GM19438 (cell line): ENCODE measurements at regions not wholly inside any gene's neighbourhood (a gene's known extent, or its start where the extent isn't known, plus 50 kb on each side); places are given as distances from the start of the nearest gene placed in this dataset.

ENCODE experiments used
- ATAC-seq: cut with Tn5 transposase; IDR thresholded peaks from one replicate; pipeline ENCODE4 v1.9.1; 2021; ENCODE audit warnings: low read depth; ENCODE audit not compliant: unreplicated experiment

DNA sequence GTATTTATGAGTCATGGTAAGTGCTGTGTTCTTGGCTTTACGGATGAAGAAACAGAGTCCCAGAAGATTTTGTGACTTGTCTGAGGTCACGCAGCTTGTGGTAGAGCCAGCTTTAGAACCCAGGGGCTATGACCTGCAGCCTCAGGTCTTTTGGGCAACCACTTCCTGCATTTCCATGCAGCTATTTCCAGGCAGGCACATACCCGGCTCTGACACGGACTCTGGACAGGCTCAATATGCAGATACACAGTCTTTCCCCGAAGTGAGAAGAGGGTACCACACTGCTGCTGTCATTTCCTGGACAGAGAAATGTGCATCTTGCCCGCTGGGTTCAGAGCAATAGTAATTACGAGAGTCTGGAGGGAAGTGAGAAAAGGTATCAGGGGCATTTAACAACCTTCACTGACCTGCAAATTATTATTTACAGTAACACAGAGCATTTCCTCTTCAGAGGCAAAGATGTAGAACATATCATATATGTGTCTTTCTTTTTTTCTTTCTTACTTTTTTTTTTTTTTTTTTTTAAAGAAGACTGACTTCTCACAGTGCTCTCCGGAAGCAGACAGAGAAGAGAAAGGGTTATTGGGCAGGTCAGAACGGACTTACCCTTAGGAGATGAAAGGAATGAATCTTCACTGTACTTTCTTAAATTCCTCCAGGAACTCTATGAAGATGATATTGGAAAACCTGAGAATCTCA lies 185.1 kb downstream of the CLIC5 start:
- peak; percentile 94 for ATAC-seq

DNA sequence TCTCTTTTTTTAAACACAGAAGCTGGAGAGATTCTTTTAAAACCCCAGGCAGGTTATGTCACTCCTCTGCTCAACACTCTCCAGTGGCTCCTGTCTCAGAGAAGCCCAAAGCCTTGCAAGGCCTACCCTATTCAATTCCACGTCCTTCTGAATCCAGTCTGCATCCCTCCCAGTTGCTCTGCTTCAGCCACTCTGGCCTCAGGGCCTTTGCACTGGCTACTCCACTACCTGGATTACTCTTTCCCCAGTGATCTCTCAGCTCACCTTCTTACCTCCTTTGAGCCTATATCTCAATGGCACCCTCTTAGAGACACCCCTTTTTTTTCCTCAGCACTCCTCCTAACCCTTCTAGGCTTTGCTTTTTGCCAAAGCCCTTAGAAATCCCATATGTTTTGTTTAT lies 185.8 kb downstream of the CLIC5 start:
- no peak for ATAC-seq

DNA sequence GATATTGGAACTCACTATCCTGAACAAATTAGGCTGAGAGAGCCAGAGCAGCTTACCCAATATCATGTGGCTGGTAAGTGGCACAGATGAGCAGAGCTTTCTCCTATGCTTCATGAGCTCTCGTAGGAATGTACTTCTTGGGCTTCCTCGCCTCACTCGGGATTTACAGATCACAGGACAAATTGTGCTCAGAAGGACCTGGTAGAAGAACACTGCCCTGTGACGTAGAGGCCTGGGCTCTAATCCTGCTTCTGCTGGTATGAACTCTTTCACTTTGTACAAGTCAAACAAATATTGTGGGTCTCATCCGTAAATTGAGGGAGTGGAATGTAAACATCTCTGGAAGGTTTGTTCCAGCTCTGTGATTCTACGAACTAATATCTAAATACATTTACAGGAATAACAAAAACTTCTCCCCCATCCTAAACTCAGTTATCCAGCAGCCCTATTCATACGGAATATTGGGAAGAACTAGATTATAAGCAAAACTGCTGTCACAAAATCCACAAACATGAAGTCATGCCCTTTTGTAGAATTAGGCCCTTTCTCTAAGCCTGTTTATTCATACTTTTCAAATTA lies 187.6 kb downstream of the CLIC5 start:
- no peak for ATAC-seq

DNA sequence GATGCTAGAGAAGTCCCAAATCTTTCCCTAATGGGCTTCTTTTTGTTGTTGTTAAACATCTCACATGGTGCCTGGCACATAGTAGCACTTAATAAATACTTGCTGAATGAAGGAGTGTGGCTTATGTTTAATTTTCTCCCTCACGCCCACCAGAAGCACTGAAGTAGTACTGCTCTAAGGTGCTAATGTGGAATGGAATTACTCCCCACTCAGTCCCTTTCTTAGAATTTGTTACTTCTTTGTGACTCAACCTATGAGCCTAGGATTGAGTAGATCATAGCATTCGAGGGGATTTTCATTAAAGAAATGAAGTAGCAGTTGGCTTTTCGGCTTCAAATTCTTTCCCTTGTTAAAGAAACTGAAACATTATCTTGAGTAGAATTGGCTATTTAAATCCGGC lies 192.8 kb downstream of the CLIC5 start:
- ATAC-seq: no peak

DNA sequence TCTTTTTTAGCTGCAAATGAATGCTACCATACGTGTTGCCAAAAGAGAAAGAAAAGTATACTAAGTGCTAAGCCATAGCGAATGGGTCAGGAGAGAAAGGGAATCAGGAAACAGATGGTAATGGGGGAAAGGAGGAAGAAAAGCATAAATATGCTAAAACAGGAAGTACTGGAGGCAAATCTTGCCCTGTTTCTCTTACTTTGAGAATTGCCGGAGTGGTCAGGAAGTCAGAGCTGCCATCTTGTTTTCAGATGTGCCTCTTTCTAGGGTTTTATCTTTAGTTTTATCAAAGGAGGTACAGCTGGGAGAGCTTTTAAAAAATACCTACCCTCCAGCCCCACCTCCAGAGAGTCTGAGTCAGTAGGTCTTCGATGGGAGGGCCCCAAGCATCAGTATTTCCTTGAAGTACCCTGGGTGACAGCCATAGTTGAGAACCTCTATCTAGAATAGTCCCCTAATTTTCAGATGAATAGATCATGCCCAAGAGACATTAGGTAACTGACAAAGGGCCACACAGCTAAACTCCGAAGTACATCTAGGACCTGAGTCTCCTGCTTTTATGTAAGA lies 193.3 kb downstream of the CLIC5 start:
- no peak for ATAC-seq

DNA sequence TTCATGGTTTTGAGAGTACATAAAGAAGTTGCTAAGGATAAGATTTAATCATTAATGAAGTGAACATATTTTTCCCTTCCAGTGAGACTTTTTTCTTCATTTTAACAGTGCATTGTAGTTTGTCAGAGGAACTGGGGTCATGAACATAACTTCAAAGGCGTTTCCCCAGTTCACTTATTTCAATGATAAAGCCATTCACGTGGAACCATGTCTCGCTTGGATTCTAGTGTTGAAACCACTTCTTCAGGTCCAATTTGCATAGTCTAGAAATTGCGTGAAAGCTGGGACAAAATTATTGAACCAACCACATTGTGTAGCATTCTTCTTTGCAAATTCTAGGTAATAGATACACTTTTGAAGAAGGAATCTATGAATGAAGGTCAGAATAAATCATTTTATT lies 197.0 kb downstream of the CLIC5 start:
- ATAC-seq: no peak

DNA sequence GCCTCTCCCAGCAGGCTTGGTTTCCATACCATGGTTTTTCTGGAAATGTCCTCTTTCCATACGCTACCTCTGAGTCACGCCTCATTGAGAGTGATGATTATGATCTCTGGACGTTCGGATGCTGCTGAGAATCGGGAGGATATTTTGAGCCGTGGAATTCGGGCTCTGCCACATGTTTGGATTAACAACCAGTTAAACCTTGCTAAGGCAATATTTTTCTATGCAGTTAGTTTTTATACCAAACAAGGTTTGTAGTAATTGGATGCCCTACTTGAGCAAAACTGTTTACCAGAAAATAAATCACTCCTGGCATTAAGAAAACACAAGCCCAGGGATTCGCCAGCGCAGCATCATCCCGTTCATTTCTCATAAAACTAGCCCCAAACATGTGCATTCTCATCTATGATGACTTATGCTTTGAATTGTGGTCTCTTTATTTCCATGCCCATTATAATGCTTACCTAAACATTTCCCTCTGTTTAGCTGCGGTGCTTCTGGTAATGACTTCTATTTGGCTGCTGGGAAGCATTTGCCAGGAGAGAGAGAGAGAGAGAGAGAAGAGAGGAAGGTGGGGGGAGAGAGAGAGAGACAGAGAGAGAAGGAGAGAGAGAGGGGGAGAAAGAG lies 198.9 kb downstream of the CLIC5 start:
- ATAC-seq: no peak

DNA sequence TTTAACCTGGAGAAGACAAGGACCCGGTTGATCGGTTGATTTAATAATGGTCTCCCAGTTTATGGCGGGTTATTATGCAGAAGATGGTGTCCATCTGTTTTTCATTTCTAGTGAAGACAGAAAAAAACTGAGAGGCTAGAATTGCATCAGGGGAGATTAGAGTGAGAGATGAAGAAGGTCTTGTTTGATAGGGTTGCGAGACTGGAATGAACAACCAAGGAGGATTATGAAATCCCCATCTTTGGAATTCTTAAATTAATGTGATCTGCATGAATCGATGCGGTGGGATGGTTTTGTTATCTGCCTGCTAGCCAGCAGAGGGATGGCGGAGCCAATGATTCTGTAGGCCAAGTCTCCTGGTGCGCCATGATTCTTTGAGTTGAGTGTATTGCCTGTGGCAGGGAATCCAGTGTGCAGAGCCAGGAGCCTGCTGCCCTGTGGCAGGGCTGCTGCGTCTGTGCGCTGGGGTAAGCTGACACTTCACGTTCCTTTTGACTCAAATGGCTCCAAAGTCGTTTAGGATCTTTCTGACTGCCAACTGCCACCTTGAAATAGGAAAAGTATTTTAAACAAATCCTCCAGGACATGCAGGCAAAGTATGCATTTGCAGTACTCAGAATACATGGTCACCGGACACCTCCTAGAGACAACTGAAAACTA lies 200.1 kb downstream of the CLIC5 start:
- ATAC-seq: no peak

DNA sequence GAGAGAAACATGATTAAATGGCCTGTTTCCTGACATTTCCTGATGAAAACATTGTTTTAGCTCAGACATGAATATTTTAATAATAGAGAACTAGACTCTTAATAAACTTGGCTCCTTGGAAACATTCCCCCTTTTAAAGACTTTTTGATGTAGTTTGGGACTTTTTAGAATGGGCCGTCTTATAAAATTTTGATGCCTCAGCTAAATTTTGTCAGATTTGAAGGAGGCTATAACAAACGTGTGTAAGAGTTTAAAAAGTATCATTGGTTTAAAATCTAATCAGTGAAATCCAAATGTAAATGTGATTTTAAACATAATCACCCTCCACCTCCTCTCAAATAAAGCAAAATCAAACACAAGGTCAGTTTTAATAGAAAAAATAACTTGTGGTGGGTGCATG lies 200.9 kb downstream of the CLIC5 start:
- ATAC-seq: no peak

DNA sequence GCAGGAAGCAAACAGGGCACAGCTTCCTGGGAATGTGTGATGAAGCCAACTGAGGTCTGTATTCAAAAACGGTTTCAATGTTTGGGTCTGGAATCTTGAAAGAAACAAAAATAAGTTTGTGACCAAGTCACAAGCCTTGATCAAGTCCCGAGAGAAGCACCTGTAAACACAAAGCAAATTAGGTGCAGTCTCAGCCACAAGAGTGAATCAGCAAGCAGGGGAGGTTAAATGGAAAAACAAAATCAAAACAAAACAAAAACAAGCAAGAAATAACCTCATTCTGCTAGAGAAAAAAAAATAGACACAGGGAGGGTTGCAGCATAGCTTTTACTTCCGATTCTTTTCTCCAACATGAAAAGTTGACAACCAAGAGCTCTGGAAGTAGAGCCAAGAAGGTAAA lies 201.7 kb downstream of the CLIC5 start:
- no peak for ATAC-seq

DNA sequence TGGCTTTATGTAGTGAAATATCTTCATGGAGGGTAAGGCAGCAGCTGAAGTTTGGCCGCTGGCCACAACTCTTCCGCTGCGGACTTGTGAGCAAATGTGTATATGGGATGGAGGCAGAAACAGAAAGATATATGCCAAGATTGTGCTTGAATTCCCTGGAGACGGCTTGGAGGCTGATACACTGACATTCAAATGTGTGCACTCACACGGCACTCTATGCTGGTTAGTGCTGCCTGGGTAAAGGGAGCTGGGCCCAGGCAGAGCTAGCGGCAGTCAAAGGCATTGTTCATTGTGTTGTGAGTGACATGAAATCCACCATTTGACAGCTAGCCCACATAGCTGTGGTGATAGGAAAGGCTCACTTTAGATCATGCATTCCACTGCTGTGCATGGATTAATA lies 202.7 kb downstream of the CLIC5 start:
- ATAC-seq: no peak

DNA sequence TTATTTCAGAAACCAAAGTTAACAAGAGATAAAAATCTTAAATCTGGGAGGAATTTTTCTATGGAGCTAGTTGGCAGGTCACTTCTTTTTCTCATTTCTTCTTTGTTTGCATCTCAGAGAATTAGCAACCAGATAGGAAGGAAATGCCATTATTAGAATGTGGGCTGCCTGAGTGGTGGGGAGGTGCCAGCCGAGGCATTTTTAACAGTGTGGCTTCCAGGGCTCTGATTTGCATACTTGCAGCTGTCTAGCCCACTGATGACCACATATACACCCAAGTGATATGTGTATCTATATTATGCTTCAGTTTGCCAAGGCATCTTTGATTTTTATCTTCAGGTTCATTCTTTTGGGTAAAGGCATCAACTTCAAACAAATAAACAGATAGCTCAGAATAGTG lies 206.7 kb downstream of the CLIC5 start:
- no peak for ATAC-seq

DNA sequence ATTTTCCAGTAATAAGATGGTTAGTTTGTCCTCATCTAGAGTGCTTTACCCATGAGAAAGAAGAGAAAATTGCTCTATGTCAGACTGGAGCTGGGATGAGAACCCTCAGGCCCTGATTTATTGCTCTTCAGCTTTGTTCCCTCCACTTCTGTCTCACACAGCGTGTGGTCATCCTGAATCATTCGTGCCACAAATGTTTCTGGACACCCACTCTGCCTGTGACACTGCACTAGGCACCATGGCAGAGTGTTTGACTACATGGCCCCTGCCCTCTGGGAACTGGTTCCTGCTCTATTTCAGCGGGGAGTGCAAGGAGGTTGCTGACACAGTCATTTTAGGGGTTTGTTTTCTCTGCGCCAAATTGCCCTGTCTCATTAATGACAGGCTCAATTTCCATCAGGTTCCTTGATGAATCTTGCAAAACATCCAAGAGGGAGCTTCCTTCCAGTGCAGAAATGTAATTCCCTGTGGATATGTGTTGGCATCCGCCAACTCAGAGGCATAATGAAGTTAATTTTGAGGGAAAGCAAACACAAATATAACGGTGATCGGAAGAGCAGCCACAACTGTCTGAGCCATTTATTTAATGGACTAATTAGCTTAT lies 207.5 kb downstream of the CLIC5 start:
- no peak for ATAC-seq

DNA sequence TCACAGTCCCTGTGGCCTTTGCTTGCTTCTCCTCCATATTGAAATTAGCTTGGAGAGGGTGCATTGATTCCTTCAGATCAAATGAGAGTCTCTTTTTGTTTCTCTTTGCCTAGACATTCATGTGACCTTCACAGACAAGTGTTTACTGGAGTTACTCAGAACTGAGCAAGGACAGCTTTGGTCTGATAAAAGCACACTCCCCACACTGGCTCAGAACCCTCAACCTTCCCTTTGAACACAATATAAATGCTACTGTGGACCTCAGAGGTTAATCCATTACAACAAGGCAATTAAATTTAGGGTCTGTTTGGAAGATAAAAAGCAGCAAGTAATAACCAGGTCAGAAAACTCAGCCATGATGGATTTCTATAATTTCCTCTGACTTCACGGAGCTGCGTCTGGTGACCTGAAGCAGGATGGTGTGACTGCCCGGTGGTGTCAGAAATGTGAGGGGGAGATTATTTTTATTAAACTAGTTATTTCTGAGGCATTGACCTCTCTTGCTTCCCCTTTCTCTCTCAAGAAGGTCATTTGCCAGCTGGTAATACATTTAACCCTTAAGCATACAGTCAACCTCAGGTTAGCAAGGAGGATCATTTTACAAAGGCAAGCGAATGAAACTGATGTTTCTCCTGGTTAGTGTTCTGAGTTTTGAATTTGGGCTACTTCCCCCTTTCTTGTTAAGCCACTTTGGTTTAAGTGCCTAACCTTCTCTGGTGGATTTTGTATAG lies 208.2 kb downstream of the CLIC5 start:
- no peak for ATAC-seq

DNA sequence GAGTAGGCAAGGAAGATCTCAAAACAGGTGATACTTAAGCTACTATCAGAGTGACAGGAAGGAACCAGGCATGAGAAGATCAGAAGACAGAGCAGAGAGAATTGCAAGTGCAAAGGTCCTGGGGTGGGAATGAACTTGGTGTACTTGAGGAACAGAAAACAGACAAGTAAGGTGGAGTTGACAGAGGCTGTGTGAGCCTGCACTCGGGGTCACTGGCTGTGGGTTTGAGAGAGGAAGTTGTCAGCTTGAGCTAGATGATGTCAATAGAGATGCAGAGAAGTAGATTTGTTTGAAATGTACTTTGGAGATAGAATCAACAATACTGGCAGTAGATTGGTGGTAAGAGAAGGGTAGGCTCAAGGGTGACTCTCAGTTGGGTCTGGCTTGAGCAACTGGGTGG lies 209.5 kb downstream of the CLIC5 start:
- no peak for ATAC-seq

DNA sequence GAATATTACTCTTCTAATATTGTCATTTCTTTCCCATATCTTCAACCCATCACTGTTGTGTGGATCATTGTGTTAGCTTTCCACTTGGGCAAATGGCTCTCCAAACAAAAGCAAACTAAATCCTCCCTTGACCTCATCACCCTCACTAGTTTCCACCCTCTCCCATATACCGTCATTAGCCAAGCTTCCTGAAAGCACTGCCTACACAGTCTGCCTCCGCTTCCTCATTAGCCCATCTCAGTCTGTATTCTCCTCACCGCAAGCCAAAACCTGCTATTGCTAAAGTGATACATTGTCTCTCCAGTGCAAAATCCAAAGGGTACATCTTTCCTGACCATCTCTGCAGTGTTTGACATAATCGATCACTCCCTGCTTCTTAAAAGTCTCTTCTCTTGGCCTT lies 212.6 kb downstream of the CLIC5 start:
- ATAC-seq: no peak

DNA sequence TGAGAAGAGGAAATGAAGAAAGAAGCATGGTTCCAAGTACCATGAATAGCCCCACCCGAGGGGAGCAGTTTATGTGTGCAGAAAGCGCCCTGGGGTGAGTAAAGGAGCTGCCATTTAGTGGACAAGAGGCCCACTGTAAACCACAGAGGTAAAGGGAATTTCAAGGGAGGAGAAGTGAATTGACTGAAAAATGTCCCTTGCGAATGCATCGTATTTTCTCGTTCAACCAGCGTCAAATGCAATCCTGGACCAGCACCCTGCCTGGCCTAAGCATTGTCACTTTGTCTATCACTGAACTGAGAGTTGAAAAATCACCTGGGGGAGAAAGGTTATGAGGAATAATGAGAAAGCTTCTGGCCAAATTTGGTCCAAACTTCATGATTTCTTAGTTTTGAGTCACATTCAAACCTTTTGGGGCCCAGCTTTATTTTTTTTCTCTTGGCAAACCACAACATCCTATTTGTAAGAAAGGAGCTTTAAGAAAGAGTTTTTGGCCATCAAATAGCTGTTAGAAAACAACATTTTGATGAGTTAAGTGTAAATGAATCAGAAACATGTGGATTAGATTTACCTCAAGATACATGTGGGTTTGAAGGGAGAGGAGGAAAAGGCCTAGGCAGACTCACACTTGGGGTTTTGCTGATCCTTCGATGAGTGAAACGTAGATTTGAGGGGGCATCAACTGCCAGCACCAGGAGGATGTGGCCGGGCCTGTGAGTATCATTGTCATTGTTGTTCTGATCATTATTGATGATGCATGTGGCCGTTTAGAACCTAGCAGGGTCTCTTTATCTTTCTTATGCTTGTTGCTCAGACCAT lies 214.0 kb downstream of the CLIC5 start:
- no peak for ATAC-seq

DNA sequence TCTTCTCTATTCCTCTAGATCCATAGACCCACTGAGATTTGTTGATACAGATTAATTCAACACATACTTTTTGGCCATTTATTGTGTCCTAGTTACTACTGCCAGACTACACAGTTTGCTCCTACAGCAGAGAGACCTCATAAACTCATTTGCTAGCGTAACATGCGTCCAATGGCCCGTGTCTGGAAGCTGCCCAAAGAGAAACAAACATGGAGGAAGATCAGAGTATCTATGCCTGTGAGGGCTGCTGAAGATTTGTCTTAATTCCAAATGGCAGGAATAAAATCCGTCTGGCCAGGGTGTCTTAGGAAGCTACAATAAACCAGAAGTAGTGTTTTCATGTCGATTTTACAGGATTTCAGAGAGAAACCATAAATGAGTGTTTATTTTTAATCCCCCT lies 214.7 kb downstream of the CLIC5 start:
- ATAC-seq: no peak

DNA sequence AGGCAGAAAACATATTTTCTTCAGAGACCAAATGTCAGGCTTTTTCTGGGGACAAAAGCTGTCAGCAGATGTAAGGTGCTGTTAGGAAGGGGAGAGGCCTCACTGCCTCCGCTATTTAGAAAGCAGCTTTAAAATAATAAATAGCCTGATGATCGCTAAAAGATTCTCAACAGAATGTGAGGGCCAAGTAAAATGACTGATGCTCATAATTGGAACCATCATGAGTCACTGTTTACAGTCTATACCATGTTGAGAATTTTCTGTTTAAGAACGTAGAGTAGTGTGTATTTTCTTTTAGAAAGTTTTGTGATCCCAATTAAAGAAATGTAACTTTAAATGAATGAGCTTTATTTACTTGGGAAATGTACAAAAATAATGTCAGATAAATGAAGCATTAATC lies 220.0 kb downstream of the CLIC5 start:
- no peak for ATAC-seq

DNA sequence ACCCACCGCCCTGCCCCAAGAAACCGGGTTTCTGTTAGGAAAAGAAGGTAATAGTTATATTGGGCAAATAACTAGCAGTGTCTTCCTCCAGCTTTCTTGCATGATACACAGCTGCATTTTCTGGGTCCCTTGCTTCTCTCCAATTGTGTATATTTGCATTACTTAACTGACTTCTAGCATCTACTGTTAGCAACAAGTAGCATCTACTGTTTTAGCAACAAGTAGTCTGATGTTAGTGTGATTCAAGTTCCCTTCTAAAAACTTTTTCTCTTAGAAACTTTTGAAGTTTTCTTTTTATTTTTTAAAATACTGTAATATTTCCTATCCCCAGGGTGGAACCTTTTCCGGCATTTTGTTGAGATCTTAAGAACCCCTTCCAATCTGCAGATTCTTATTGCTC lies 221.2 kb downstream of the CLIC5 start:
- ATAC-seq: no peak
